ENCODE measurements at regions not wholly inside any gene's neighbourhood (a gene's known extent, or its start where the extent isn't known, plus 50 kb on each side); places are given as distances from the start of the nearest gene placed in this dataset.

DNA sequence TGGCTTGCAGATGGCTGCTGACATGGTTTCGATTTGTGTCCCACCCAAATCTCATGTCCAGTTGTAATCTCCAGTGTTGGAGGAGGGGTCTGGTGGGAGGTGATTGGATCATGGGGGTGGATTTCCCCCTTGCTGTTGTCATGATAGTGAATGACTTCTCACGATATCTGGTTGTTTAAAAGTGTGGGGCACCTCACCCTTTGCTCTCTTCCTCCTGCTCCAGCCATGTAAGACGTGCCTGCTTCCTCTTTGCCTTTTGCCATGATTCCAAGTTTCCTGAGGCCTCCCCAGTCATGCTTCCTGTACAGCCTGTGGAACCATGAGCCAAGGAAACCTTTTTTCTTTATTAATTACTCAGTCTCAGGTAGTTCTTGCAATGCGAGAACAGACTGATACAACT, 77.6 kb upstream of the FUCA2 start:
- no peak overlapping the region for H3K27ac Mint-ChIP-seq
- intact Hi-C loops (cut with micrococcal nuclease), result no loop called here
- no peak overlapping the region for H3K4me3 Mint-ChIP-seq
- no peaks in the 10 kb centered on the region for H3K4me1 Mint-ChIP-seq
- TF ChIP-seq, protein P1, sequence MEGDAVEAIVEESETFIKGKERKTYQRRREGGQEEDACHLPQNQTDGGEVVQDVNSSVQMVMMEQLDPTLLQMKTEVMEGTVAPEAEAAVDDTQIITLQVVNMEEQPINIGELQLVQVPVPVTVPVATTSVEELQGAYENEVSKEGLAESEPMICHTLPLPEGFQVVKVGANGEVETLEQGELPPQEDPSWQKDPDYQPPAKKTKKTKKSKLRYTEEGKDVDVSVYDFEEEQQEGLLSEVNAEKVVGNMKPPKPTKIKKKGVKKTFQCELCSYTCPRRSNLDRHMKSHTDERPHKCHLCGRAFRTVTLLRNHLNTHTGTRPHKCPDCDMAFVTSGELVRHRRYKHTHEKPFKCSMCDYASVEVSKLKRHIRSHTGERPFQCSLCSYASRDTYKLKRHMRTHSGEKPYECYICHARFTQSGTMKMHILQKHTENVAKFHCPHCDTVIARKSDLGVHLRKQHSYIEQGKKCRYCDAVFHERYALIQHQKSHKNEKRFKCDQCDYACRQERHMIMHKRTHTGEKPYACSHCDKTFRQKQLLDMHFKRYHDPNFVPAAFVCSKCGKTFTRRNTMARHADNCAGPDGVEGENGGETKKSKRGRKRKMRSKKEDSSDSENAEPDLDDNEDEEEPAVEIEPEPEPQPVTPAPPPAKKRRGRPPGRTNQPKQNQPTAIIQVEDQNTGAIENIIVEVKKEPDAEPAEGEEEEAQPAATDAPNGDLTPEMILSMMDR (IDR thresholded peaks at IDR 0.05), result no peak
- H3K9me3 Mint-ChIP-seq, result no peaks in the 10 kb centered on the region
- CTCF ChIA-PET, result no interaction called here
- POLR2A ChIA-PET, result no interaction called here
- DNase-seq, result no peak
- H3K27me3 Mint-ChIP-seq, result no peaks in the 10 kb centered on the region
- no peak for ATAC-seq (ENCODE audit: low read depth)
- no peaks in the 10 kb centered on the region for H3K36me3 Mint-ChIP-seq (ENCODE audit: low read depth)

DNA sequence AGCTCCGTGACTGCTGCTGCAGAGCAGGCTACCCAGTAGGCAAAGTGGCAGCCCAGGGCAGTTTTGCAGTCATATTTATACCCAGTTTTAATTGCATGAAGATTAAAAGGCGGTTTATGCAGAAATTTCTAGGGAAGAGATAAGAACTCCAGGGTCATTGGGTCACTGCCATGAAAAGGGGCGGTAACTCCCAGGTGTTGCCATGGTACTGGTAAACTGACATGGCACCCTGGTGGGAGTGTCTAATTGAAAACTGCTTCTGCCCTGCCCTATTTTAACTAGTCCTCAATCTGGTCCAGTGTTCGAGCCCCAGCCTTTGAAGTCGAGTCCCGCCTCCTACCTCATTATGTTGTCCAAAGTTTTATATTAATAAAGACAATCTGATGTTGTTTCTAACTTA, 75.0 kb upstream of the FUCA2 start:
- Mint-ChIP-seq H3K4me3 (no peak overlapping the region), H3K27me3 (no peaks in the 10 kb centered on the region), H3K4me1 (no peaks in the 10 kb centered on the region), H3K27ac (no peak overlapping the region), H3K9me3 (no peaks in the 10 kb centered on the region), H3K36me3 (ENCODE audit: low read depth) (no peaks in the 10 kb centered on the region)
- intact Hi-C loops (cut with micrococcal nuclease), result no loop called here
- DNase-seq (no peak), ATAC-seq (ENCODE audit: low read depth) (no peak)
- TF ChIP-seq, protein P1 (IDR thresholded peaks at IDR 0.05), result no peak
- POLR2A ChIA-PET, result no interaction called here
- CTCF ChIA-PET, result no interaction called here

DNA sequence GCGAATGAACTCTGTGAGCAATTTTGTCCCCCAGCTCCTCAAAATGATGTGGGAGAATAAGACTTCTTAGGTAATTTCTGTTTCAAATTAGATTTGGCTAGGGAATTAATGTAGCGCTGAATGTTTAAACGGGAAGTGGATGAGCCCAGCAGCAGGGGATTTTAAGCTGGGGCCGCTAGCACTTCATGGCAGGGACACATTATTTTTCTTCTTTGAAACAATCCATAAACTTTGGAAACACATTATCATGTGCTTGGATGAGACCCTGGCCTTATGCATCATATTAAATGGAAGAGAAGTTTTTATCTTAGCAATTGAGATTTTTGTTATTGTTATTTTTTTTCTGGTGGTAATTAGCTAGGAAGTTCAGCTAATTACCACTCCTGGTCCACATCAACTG, 74.2 kb upstream of the FUCA2 start:
- DNase-seq (no peak), ATAC-seq (ENCODE audit: low read depth) (no peak)
- intact Hi-C loops (cut with micrococcal nuclease), result no loop called here
- Mint-ChIP-seq H3K4me3 (no peak overlapping the region), H3K4me1 (no peaks in the 10 kb centered on the region), H3K27me3 (no peaks in the 10 kb centered on the region), H3K9me3 (no peaks in the 10 kb centered on the region), H3K27ac (no peak overlapping the region), H3K36me3 (ENCODE audit: low read depth) (no peaks in the 10 kb centered on the region)
- ChIA-PET POLR2A (no interaction called here), CTCF (interaction anchor here (0.8 to 1.4 kb wide), 3 partner anchors 10 to 428 kb away, joined by 3 to 4 read pairs (median 3); no protein-coding TSS in a partner anchor)
- TF ChIP-seq, protein P1 (IDR thresholded peaks at IDR 0.05), result no peak

DNA sequence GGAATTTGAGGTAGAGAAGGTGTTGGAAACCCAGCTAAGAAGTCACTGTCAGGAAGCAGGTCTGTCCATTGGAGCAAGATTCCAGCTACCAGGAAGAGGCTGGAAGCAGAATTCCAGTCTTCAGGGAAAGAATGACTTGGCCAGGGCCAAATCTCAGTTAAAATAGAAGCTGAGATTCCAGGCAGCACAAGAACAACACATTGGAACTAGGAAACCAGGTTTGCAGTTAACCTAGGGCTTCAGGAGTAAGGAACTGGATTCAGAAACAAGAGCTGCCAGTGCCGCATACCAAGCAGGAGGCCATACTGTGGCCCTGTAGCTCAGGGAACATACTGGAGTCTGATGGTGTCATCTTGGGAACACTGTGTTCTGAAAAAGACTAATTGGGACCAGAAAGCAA, 73.7 kb upstream of the FUCA2 start:
- no peak for ATAC-seq (ENCODE audit: low read depth)
- Mint-ChIP-seq H3K9me3 (no peaks in the 10 kb centered on the region), H3K27ac (no peak overlapping the region), H3K27me3 (no peaks in the 10 kb centered on the region), H3K4me3 (no peak overlapping the region), H3K4me1 (no peaks in the 10 kb centered on the region), H3K36me3 (ENCODE audit: low read depth) (no peaks in the 10 kb centered on the region)
- POLR2A ChIA-PET, result no interaction called here
- DNase-seq, result no peak
- CTCF ChIA-PET, result interaction anchor here (0.8 to 1.4 kb wide), 3 partner anchors 10 to 429 kb away, joined by 3 to 4 read pairs (median 3); no protein-coding TSS in a partner anchor
- intact Hi-C loops (cut with micrococcal nuclease), result no loop called here
- TF ChIP-seq, protein P1 (IDR thresholded peaks at IDR 0.05), result no peak

DNA sequence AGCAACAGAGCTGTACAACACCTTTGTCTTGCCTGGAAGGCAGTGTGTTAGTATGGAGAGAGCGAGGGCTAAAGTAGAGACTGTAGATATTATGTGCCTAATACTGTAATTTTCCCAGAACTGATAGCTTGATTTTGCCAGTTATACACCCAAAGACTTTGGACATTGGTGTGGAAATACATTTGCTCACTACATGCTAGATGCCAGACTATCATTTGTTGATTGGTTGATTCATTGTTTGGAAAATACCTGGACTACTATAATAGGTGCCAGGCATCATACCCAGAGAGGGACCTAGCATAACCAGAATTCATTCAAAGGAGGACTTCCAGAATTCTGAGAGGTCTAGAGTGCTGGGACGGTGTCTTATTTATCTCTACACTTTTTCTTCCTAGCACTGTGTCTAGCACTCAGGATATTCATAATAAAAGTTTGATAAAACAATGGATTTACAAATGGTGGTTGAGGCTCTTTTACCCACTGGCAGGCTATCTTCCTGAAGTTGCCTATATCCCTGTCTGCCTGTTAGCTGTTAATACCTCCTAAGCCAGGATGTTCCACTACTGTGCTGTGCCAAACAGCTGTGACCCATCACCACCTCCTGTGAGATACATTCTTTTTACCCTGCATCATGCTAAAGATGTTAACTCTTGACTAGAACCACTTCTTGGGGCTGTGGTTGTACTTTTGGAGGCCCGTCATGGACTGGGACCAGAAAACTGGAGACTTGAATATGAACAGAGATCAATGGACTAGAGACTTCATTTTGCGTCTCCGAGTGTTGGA, 72.2 kb upstream of the FUCA2 start:
- TF ChIP-seq, protein P1 (IDR thresholded peaks at IDR 0.05), result no peak
- Mint-ChIP-seq H3K27me3 (no peaks in the 10 kb centered on the region), H3K27ac (no peak overlapping the region), H3K36me3 (ENCODE audit: low read depth) (no peaks in the 10 kb centered on the region), H3K9me3 (no peaks in the 10 kb centered on the region), H3K4me3 (no peak overlapping the region), H3K4me1 (no peaks in the 10 kb centered on the region)
- ATAC-seq (ENCODE audit: low read depth) (no peak), DNase-seq (no peak)
- CTCF ChIA-PET, result interaction anchor here (1.4 kb wide), 1 partner anchor 9 kb away, joined by 3 read pairs; no protein-coding TSS in a partner anchor
- intact Hi-C loops (cut with micrococcal nuclease), result no loop called here
- POLR2A ChIA-PET, result no interaction called here

Data from activated B cell treated with CpG ODN at 0.5 μM for 24 hours (primary cell).